HG02763 (cell line): ENCODE measurements at regions not wholly inside any gene's neighbourhood (a gene's known extent, or its start where the extent isn't known, plus 50 kb on each side); places are given as distances from the start of the nearest gene placed in this dataset.
"Not testable (repeated sequence)": the region's sequence is repeated elsewhere in the genome, so short reads cannot be mapped to it uniquely, and the experiment has no call there.

Experiments used
- ATAC-seq: cut with Tn5 transposase; IDR thresholded peaks from one replicate; pipeline ENCODE4 v1.9.1; 2021; ENCODE audit warnings: mild to moderate bottlenecking, moderate library complexity; ENCODE audit not compliant: unreplicated experiment

DNA sequence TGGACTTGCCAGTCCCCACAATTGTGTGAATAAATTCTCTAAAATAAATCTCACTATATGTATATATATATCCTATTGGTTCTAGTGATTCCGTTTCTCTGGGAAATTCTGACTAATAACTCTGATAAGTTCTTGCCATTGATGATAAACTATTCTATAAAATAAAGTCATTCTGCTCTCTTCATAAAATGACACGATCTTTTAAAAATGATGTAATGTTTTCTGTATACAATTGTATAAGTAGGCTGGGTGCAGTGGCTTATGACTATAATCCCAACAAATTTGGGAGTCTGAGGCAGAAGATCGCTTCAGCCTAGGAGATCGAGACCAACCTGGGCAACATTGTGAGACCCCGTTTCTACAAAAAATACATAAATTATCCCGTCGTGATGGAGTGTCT, 541.0 kb upstream of the ADGRL4 start:
- no peak for ATAC-seq

GRCh38 chr1:79543394-79543793, 536.9 kb upstream of the ADGRL4 start:
- no peak for ATAC-seq

DNA sequence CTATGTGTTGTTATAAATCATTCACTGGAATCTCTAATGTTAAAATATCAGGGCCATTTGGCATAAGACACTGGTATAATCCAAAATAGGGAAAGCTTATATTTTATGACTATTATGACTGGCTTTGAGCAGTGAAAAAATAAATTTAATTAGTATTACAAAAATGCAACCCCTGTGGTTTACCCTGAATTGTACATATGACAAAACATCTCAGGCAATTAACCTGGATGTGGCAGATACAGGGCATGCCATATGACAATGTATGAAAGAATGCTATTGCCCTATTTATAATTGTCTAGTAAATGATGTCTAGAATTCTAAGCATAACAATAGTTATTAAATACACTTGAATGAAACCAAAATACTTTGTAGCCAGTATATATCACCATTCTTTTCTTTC, 532.5 kb upstream of the ADGRL4 start:
- ATAC-seq, result no peak

GRCh38 chr1:79532555-79532954, 526.0 kb upstream of the ADGRL4 start:
- no peak for ATAC-seq

- ATAC-seq, result no peak
Observed at GRCh38 chr1:79531790-79532189, 525.3 kb upstream of the ADGRL4 start.

DNA sequence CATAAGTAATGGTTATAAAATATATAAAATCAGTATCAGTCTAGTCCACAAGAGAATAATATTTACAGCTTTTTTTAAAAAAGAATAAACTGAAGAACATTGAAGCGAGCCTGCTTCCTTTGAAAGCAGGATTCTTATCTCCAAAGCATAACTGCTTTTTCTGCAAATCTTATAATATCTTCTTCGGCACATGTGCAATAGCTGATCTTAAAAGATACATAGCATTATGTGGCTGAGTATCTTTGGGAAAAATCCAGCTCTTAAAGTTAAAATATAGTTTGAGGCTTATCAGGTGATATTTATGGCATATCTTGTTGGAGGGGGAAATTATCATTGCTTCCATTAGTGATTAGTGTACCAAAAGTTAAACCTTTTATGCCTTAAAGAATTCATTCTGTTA, 523.9 kb upstream of the ADGRL4 start:
- no peak for ATAC-seq

DNA sequence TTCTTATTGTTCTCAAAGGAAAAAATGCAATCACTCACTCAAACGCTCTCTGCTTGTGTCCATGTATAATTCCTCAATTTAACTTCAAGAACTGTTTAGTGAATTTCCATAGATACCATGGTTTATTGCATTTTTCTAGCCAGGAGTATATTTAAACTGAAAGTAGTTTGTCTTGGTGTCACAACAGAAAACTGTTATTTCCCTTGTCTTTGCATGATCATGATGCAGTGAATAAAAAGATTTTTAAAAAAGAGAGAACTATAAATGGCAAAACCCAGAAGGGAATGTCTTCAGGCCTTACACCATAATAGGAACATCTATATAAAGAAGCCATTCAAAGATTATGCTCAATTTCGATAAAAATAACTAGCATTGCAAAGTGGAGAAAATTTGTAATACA, 523.5 kb upstream of the ADGRL4 start:
- ATAC-seq, result no peak

DNA sequence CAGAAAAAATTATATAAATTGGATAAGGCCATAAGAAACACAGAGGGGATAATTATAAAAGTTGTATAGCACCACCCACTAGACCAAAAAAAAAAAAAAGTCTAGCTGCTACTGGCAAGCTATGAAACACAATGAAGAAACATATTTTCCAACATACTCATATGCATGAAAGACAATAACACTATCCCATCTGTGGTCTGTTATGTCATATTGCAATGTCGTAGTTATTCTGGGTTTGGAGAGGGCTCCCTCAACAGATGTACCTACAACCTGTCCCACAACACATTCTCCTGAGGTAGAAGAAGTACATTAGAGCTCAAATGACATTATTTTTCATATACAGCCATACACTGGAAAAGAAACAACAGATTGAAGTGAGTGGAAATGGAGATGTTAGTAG, 517.6 kb upstream of the ADGRL4 start:
- no peak for ATAC-seq

GRCh38 chr1:79519084-79519760, 512.7 kb upstream of the ADGRL4 start:
- peak; percentile 68 for ATAC-seq

- no peak for ATAC-seq
Observed at GRCh38 chr1:79517470-79518224, 511.1 kb upstream of the ADGRL4 start.

- ATAC-seq, result no peak
Observed at GRCh38 chr1:79507770-79508169, 501.2 kb upstream of the ADGRL4 start.

DNA sequence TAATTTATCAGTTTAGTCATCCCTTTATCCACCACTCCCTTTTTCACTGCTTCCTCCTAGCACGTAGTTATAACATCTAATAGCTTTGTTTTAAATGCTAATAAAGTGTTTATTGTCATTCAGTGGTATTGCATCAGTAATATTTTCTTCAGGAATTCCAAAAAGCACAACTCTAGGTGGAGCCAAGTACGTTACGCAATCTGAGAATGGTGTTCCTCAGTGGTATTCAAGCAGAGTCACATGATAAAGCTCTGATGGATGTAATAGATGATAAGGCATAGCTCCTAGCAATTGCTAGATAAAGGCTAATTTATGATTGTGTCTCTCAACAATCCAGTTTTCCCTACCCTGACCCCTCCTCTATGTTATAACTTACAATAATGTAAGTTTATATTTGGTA, 494.6 kb upstream of the ADGRL4 start:
- no peak for ATAC-seq

- no peak for ATAC-seq
Observed at GRCh38 chr1:79499541-79499940, 493.0 kb upstream of the ADGRL4 start.

DNA sequence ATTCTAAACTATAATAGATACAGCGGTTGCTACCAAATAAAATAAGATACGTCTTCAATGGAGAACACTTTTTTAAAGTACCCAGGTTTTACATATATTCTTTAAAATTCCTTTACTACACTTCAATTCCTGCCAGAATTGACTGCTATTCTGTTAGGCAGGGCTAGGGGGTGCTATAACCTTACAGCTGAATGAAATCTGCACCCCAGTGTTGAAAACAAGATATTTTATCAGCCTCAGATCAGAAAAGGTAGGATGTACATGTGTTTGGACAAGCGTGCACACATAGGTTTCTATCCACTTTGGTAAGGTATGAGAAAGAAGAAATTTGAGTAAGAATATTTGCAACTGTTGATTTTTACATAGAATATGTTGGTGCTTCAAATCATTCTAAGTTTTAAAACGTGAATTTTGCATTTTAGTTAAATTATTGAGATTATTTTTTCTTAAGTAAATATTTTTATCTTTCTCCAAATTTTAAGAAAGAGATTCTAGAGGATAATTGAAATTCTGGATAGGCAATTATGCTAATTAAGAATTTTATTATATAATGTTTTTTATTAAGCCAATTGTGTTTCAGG, 490.8 kb upstream of the ADGRL4 start:
- ATAC-seq, result peak; percentile 66

GRCh38 chr1:79496129-79496528, 489.6 kb upstream of the ADGRL4 start:
- no peak for ATAC-seq

DNA sequence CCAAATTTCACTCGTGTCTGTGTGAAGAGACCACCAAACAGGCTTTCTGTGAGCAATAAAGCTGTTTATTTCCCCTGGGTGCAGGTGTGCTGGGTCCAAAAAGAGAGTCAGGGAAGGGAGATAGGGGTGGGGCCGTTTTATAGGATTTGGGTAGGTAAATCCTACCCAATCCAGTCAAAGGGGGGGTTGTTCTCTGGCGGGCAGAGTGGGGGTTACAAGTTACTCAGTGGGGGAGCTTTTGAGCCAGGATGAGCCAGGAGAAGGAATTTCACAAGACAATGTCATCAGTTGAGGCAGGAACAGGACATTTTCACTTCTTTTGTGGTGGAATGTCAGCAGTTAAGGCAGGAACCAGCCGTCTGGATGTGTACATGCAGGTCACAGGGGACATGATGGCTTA, 487.2 kb upstream of the ADGRL4 start:
- not testable (repeated sequence) for ATAC-seq

- not testable (repeated sequence) for ATAC-seq
Observed at GRCh38 chr1:79488572-79489121, 482.1 kb upstream of the ADGRL4 start.

- no peak for ATAC-seq
Observed at GRCh38 chr1:79478728-79479373, 472.3 kb upstream of the ADGRL4 start.

DNA sequence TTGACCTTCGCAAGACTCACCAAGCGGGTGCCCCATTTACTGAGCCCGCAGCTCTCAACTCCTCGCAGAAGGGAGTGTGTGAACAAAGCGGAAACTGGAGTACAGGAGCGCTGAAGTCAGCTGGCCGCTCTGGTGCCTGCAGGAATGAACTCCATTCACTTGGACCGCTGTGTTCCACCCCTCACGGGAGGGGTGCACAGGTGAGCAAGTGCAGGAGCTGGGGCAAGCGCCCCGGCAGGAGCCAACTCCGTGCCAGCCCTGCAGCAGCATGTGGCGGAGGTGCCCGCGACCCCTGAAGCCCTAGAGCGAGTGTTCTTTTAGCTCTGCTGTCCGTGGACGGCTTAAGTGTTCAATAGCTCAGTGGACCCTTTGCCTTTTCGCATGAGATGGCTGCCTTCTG, 471.6 kb upstream of the ADGRL4 start:
- ATAC-seq, result no peak

DNA sequence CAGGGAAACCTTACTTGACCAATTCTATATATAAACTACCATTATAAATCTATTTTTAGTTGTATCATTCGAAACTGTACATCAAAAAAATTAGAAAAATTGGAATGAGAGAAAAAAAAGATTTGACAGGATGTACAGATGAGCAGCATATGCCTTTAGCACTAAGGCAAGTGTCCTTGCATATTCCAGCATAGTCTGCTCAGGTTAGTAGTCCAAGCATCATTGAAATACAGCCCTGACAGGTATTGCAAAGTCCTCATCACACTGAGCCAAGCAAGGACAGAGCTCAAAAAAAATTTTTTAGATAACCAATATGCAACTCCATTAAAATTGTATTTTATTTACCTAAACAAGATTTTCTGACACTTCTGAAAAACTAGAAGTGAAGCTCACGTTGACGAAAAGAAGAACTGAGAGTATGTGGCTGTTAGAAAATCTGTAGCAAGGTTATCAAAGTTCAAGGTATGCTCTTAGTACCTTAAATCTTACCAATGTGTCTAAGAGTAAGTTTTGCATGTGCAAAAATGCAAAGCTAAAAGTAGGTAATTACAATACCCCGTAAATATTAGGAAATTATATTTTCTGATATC, 465.6 kb upstream of the ADGRL4 start:
- ATAC-seq, result peak; percentile 71

DNA sequence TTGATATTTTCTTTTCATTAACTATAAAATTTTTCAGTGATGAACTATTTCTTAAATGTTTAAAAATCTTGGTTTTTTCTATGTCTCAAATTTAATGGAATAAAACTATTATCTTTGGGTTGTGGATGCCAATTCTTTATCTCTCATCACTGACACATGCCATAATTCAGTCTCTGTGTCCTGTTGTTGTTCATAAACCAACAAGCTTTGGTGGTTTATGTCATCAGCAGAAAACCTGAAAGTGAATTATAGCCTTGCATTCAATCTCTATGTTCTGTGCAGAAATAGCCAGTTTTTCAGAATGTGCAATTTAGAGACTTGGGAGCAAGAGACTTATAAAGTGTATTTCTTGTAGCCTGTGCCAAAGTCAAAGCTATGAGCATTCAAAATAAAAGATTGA, 462.6 kb upstream of the ADGRL4 start:
- ATAC-seq, result no peak
